AG10803 (cell line): ENCODE measurements at regions not wholly inside any gene's neighbourhood (a gene's known extent, or its start where the extent isn't known, plus 50 kb on each side); places are given as distances from the start of the nearest gene placed in this dataset.

Experiments
- DNase-seq: peaks from one replicate; pipeline ENCODE4 v3.0.0; 2010; ENCODE audit warnings: low read depth
- H3K4me3 ChIP-seq: 2 replicates; pipeline ENCODE4 v1.5.1; 2011; ENCODE audit warnings: mild to moderate bottlenecking, low read length, control low read depth
- TF ChIP-seq, protein P1 (sequence below): conservative IDR thresholded peaks from 2 replicates; pipeline ENCODE4 v1.5.1; 2011; ENCODE audit warnings: mild to moderate bottlenecking, low read length, control low read depth, inconsistent platforms

DNA sequence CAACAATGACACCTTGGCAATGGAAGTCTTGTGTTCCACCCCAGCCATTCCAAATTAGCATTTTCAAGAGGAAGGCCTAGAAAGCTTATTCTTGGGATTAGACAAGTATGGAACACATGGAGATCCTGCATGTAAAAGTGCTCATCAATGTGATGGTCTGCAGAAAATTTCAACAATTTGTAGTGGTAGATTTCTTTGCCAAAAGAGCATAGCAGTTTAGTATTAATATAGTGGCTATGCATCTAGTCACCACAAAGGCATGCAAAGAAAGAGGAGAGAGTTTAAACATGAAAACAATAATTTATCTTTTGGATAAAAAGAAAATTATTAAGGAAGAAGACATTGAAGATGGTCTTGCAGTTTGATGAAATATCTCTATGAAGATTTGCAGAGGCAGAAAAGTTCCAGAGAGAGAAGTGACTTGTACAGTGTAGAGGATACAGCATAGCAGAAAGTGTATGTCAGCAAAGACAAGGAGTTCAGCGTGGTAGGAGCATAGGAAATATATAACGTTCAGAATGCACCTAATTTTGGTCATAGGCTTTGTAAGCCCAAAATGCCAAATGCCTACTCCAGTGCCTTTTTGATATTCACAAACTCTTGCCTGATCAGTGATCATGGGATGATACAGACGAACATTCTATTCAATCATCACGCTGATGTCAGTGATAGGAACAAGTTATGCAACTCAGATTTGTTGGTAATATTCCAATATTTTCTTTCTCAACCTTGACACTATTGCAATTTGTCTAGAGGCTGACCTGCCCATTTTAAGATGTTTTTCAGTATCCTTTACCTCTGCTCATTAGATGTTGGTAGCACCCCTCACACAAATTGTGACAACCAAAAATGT, 727.9 kb upstream of the SOX9 start:
- no peak overlapping the region for H3K4me3 ChIP-seq
- TF ChIP-seq, protein P1, sequence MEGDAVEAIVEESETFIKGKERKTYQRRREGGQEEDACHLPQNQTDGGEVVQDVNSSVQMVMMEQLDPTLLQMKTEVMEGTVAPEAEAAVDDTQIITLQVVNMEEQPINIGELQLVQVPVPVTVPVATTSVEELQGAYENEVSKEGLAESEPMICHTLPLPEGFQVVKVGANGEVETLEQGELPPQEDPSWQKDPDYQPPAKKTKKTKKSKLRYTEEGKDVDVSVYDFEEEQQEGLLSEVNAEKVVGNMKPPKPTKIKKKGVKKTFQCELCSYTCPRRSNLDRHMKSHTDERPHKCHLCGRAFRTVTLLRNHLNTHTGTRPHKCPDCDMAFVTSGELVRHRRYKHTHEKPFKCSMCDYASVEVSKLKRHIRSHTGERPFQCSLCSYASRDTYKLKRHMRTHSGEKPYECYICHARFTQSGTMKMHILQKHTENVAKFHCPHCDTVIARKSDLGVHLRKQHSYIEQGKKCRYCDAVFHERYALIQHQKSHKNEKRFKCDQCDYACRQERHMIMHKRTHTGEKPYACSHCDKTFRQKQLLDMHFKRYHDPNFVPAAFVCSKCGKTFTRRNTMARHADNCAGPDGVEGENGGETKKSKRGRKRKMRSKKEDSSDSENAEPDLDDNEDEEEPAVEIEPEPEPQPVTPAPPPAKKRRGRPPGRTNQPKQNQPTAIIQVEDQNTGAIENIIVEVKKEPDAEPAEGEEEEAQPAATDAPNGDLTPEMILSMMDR: no peak
- peak; percentile 82 for DNase-seq

DNA sequence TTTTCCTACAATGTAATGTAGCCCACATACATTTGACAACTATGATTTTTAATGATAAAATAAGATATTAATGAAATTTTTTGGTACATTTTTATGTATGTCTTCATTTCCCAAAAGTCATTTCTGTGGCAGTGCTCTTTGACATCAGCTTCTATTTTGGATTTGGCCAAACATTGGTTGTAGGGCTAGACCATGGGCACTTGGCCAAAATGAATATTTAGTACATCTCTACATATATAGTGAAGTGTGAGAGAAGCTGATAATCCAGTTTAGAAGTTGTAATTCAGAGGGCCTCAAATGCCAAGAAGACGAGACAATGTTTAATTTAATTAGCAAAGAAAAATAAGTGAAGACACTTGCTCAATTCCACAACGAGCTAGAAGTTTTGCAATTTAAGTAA, 724.9 kb upstream of the SOX9 start:
- TF ChIP-seq, protein P1: no peak
- no peak for DNase-seq
- no peak overlapping the region for H3K4me3 ChIP-seq

DNA sequence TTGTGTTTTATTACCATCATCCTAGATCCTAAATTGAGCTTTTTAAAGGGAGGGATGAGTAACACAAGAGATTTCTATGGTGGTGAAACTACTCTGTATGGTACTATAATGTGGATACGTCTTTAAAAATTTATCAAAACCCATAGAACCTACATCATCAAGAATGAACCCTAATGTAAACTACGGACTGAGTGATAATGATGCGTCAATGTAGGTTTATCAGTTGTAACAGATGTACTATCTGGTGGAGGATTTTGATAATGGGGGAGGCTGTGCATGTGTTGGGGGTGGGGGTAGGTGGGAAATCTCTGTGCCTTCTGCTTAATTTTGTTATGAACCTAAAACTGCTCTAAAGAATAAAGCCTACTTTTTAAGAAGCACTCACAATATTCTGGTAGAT, 724.1 kb upstream of the SOX9 start:
- TF ChIP-seq, protein P1: no peak

DNA sequence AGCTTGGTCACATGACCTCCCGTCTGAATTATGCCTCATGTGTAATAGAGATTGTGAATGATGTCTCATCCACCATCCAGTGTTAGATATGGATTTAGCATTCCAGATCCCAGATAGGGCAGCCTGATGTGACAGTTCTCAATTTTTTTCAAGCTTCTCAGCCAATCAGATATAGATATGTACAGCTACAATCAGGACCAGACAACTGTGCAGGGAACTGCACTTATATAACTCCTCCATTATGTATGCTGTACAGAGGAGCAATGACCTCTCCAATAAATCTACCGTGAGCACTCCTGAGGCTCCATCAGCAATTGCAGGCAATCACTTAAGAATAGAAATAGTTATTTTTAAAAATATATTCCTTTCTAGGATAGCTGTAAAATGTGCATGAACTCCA, 722.8 kb upstream of the SOX9 start:
- no peak for DNase-seq
- no peak overlapping the region for H3K4me3 ChIP-seq
- TF ChIP-seq, protein P1: no peak

More for the DNA sequence above, 724.1 kb upstream of the SOX9 start:
- DNase-seq: no peak
- H3K4me3 ChIP-seq: no peak overlapping the region

DNA sequence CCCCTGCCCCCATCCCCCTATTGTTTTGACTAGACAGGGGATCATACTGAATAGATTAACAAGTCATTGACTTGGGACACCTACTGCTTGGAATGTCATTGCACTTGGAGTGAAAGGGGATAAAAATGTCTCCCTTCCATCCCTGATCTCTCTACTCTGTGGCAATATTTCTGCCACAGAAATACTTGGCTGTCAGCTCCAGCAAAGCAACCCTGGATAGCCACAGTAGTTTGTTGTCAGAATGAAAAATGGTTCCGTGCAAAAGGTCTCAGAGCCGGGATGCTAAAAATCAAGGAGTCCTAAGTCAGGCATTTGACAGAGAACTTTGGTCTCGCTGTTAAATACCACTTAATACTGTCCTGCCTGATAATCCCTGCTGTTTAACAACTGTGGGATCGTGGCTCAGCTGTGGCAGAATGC, 722.0 kb upstream of the SOX9 start:
- DNase-seq: peak; percentile 77
- TF ChIP-seq, protein P1: peak; percentile 35
- H3K4me3 ChIP-seq: no peak overlapping the region

DNA sequence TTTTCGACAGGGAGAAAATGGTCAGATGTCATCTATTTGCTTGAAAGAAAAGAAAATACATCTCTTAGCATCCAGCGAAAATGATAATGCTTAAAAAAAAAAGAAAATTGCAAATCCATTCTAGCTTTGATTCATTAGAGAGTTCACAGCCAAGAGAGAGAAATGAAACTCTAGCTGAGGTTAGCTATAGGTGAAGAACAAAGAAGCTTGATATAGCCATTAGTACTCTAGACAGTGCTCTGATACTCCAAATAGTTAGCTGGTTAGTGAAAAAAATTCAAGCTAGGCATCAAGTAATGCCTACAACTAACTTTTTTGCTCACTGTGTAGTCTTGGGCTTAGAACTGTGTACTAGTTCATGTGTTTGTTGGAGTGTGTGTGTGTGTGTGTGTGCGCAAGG, 721.6 kb upstream of the SOX9 start:
- DNase-seq: no peak
- no peak overlapping the region for H3K4me3 ChIP-seq
- TF ChIP-seq, protein P1: no peak

DNA sequence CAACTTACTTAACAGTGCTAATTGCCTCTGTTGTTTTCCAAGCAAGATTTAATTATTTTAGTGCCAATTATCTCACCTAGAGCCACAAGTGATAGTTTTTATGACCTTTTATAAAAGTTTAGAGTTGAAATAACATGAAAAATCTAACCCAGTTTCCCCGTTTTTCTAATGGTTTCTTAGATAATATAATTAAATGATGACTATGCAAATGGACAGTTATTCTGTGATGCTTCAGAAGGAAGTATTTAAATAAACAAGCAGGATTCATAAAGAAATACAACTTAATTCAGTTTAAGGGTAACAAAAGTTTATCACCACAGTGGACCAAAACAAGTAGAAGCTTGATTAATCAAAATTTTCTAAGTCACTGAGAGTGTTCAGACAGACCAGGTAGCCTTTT, 721.2 kb upstream of the SOX9 start:
- TF ChIP-seq, protein P1: no peak
- no peak overlapping the region for H3K4me3 ChIP-seq
- DNase-seq: no peak
